ENCODE measurements at regions not wholly inside any gene's neighbourhood (a gene's known extent, or its start where the extent isn't known, plus 50 kb on each side); places are given as distances from the start of the nearest gene placed in this dataset.

DNA sequence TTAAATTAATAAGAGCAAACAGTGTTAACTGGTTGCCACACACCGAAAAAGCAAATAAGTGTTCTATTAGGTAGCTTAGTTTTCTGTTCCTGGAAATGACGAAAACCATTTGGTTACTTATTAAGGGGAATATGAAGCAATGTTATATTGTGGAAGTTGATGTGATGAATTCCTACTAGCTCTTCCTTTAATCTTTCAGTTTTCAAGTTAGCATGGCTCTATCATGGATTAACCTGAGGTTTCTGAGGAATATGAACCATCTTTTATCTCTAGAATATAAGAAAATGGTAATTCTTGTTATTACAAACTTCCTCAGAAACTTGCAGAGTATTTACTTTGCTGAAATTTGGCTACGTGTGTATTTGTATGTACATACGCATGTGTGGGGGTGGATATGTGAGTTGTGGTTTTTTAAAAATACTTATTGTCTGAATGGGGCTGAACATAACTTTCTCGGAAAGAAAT lies 245.7 kb downstream of the KCNC2 start:
- no peak for ATAC-seq

DNA sequence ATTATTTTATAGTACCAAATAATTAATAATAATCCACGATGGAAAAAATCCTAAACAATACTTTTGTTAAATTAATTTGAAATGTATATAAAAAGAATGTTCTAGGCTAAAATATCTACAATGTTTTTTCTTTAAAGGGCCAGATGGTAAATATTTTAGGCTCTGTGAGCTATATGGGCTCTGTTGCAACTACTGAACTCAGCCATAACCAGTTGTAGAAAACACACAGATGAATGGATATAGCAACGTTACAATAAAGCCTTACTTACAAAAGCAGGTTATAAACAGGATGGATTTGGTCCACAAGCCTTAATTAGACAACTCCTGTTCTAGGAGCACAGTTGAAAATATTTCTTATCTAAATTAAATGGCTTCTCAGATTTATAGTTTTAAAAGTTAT lies 245.2 kb downstream of the KCNC2 start:
- ATAC-seq = no peak
- no peak for TF ChIP-seq GLIS3 (CRISPR knock-in tag; IDR thresholded peaks at IDR 0.05)
- no peak for TF ChIP-seq ZFP3 (CRISPR knock-in tag; IDR thresholded peaks at IDR 0.05)
- no peak for TF ChIP-seq ZNF70 (CRISPR knock-in tag; IDR thresholded peaks at IDR 0.05)
- TF ChIP-seq PPARA (CRISPR knock-in tag; IDR thresholded peaks at IDR 0.05; ENCODE audit: borderline replicate concordance) = no peak
- TF ChIP-seq OSR1 (CRISPR knock-in tag; IDR thresholded peaks at IDR 0.05) = no peak
- TF ChIP-seq, protein P1, sequence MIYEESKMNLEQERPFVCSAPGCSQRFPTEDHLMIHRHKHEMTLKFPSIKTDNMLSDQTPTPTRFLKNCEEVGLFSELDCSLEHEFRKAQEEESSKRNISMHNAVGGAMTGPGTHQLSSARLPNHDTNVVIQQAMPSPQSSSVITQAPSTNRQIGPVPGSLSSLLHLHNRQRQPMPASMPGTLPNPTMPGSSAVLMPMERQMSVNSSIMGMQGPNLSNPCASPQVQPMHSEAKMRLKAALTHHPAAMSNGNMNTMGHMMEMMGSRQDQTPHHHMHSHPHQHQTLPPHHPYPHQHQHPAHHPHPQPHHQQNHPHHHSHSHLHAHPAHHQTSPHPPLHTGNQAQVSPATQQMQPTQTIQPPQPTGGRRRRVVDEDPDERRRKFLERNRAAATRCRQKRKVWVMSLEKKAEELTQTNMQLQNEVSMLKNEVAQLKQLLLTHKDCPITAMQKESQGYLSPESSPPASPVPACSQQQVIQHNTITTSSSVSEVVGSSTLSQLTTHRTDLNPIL (CRISPR knock-in tag; IDR thresholded peaks at IDR 0.05; ENCODE audit: low read depth) = no peak

More for the DNA sequence above, 245.7 kb downstream of the KCNC2 start:
- TF ChIP-seq ARNTL (CRISPR knock-in tag; IDR thresholded peaks at IDR 0.05; ENCODE audit: borderline replicate concordance, low read depth) (no peak), SNAI2 (CRISPR knock-in tag; IDR thresholded peaks at IDR 0.05) (no peak)

DNA sequence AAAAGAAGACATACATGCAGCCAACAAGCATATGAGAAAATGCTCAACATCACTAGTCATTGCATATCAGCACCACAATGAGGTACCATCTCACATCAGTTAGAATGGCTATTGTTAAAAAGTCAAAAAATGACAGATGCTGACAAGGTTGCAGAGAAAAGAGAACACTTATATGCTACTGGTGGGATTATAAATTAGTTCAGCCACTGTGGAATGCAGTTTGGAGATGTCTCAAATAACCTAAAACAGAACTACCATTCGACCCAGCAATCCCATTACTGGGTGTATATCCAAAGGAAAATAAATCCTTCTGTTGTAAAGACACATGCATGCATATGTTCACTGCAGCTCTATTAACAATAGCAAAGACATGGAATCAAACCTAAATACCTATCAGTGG lies 238.4 kb downstream of the KCNC2 start:
- TF ChIP-seq TOX (CRISPR knock-in tag; IDR thresholded peaks at IDR 0.05; ENCODE audit: borderline replicate concordance) (no peak), ZC3H10 (CRISPR knock-in tag; IDR thresholded peaks at IDR 0.05) (no peak), ZNF565 (CRISPR knock-in tag; conservative IDR thresholded peaks at IDR 0.05; ENCODE audit: low read depth) (no peak), BACH2 (CRISPR knock-in tag; IDR thresholded peaks at IDR 0.05; ENCODE audit: borderline replicate concordance) (no peak), CSDC2 (CRISPR knock-in tag; IDR thresholded peaks at IDR 0.05) (no peak), PPARA (CRISPR knock-in tag; IDR thresholded peaks at IDR 0.05; ENCODE audit: borderline replicate concordance) (no peak), SNAI2 (CRISPR knock-in tag; IDR thresholded peaks at IDR 0.05) (no peak), ISL1 (CRISPR knock-in tag; IDR thresholded peaks at IDR 0.05) (no peak), ZFP3 (CRISPR knock-in tag; IDR thresholded peaks at IDR 0.05) (no peak), ZNF70 (CRISPR knock-in tag; IDR thresholded peaks at IDR 0.05) (no peak), ARNTL (CRISPR knock-in tag; IDR thresholded peaks at IDR 0.05; ENCODE audit: borderline replicate concordance, low read depth) (no peak), ESRRG (CRISPR knock-in tag; IDR thresholded peaks at IDR 0.05) (no peak), GLIS3 (CRISPR knock-in tag; IDR thresholded peaks at IDR 0.05) (no peak), TCF4 (CRISPR knock-in tag; IDR thresholded peaks at IDR 0.05; ENCODE audit: borderline replicate concordance) (no peak), OSR1 (CRISPR knock-in tag; IDR thresholded peaks at IDR 0.05) (no peak)
- TF ChIP-seq, protein P2, sequence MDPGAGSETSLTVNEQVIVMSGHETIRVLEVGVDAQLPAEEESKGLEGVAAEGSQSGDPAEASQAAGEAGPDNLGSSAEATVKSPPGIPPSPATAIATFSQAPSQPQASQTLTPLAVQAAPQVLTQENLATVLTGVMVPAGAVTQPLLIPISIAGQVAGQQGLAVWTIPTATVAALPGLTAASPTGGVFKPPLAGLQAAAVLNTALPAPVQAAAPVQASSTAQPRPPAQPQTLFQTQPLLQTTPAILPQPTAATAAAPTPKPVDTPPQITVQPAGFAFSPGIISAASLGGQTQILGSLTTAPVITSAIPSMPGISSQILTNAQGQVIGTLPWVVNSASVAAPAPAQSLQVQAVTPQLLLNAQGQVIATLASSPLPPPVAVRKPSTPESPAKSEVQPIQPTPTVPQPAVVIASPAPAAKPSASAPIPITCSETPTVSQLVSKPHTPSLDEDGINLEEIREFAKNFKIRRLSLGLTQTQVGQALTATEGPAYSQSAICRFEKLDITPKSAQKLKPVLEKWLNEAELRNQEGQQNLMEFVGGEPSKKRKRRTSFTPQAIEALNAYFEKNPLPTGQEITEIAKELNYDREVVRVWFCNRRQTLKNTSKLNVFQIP (CRISPR knock-in tag; IDR thresholded peaks at IDR 0.05; ENCODE audit: borderline replicate concordance, low read depth) = no peak
- TF ChIP-seq, protein P3, sequence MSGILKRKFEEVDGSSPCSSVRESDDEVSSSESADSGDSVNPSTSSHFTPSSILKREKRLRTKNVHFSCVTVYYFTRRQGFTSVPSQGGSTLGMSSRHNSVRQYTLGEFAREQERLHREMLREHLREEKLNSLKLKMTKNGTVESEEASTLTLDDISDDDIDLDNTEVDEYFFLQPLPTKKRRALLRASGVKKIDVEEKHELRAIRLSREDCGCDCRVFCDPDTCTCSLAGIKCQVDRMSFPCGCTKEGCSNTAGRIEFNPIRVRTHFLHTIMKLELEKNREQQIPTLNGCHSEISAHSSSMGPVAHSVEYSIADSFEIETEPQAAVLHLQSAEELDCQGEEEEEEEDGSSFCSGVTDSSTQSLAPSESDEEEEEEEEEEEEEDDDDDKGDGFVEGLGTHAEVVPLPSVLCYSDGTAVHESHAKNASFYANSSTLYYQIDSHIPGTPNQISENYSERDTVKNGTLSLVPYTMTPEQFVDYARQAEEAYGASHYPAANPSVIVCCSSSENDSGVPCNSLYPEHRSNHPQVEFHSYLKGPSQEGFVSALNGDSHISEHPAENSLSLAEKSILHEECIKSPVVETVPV (CRISPR knock-in tag; IDR thresholded peaks at IDR 0.05) = no peak
- TF ChIP-seq, protein P1 (CRISPR knock-in tag; IDR thresholded peaks at IDR 0.05; ENCODE audit: low read depth) = no peak
- TF ChIP-seq, protein P4, sequence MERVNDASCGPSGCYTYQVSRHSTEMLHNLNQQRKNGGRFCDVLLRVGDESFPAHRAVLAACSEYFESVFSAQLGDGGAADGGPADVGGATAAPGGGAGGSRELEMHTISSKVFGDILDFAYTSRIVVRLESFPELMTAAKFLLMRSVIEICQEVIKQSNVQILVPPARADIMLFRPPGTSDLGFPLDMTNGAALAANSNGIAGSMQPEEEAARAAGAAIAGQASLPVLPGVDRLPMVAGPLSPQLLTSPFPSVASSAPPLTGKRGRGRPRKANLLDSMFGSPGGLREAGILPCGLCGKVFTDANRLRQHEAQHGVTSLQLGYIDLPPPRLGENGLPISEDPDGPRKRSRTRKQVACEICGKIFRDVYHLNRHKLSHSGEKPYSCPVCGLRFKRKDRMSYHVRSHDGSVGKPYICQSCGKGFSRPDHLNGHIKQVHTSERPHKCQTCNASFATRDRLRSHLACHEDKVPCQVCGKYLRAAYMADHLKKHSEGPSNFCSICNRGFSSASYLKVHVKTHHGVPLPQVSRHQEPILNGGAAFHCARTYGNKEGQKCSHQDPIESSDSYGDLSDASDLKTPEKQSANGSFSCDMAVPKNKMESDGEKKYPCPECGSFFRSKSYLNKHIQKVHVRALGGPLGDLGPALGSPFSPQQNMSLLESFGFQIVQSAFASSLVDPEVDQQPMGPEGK (CRISPR knock-in tag; IDR thresholded peaks at IDR 0.05; ENCODE audit: borderline replicate concordance) = no peak
- TF ChIP-seq, protein P5, sequence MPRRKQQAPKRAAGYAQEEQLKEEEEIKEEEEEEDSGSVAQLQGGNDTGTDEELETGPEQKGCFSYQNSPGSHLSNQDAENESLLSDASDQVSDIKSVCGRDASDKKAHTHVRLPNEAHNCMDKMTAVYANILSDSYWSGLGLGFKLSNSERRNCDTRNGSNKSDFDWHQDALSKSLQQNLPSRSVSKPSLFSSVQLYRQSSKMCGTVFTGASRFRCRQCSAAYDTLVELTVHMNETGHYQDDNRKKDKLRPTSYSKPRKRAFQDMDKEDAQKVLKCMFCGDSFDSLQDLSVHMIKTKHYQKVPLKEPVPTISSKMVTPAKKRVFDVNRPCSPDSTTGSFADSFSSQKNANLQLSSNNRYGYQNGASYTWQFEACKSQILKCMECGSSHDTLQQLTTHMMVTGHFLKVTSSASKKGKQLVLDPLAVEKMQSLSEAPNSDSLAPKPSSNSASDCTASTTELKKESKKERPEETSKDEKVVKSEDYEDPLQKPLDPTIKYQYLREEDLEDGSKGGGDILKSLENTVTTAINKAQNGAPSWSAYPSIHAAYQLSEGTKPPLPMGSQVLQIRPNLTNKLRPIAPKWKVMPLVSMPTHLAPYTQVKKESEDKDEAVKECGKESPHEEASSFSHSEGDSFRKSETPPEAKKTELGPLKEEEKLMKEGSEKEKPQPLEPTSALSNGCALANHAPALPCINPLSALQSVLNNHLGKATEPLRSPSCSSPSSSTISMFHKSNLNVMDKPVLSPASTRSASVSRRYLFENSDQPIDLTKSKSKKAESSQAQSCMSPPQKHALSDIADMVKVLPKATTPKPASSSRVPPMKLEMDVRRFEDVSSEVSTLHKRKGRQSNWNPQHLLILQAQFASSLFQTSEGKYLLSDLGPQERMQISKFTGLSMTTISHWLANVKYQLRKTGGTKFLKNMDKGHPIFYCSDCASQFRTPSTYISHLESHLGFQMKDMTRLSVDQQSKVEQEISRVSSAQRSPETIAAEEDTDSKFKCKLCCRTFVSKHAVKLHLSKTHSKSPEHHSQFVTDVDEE (CRISPR knock-in tag; IDR thresholded peaks at IDR 0.05) = no peak

More for the DNA sequence above, 238.4 kb downstream of the KCNC2 start:
- no peak for ATAC-seq
